GM18498 (cell line): ENCODE measurements at regions not wholly inside any gene's neighbourhood (a gene's known extent, or its start where the extent isn't known, plus 50 kb on each side); places are given as distances from the start of the nearest gene placed in this dataset.

Source experiments
- ATAC-seq: cut with Tn5 transposase; IDR thresholded peaks from one replicate; pipeline ENCODE4 v1.9.1; 2021; ENCODE audit warnings: mild to moderate bottlenecking, moderate library complexity; ENCODE audit not compliant: unreplicated experiment

- ATAC-seq = no peak
Measured at GRCh38 chr7:10798044-10798443, 175.6 kb upstream of the PHF14 start.

- no peak for ATAC-seq
Measured at GRCh38 chr7:10799475-10799874, 174.2 kb upstream of the PHF14 start.

- ATAC-seq = no peak
Measured at GRCh38 chr7:10802011-10802410, 171.7 kb upstream of the PHF14 start.

DNA sequence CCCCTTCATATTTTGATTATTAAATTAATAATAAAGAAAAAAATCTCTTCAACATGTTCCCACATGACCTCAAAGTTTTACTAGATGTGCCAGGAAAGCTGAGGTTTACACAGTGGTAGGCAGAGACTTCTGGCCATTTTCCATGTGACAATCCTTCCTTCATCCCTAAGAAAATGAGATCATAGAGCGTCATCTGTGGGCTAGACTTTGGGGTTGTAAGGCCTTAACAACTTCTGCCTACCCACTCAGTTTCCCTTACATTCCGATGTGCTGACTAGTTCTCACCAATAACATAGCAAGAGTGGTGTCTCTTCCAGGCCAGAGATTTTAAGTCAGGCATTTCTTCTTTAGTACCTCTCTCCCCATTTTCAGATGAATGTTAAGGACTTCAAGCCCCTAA lies 171.1 kb upstream of the PHF14 start:
- ATAC-seq = no peak

DNA sequence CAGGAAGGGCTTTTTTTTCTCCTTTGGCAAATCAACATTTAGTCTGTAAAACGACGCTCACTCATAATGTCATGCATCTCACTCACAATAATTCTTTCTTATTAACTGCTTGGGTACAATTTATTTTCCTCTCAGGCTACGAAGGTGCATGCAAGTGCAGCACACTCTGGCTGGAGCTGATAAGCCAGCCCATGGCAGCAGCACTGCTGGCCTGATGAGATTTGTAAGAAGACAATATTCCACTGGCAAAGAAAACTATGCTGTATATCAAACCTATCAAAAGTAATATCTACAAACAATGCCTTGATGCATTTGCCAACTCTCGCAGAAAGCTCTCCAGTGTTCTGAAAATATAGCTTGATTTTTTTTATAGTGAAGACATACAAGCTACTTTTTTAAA lies 170.0 kb upstream of the PHF14 start:
- ATAC-seq = no peak

GRCh38 chr7:10804770-10805169 lies 168.9 kb upstream of the PHF14 start:
- no peak for ATAC-seq

DNA sequence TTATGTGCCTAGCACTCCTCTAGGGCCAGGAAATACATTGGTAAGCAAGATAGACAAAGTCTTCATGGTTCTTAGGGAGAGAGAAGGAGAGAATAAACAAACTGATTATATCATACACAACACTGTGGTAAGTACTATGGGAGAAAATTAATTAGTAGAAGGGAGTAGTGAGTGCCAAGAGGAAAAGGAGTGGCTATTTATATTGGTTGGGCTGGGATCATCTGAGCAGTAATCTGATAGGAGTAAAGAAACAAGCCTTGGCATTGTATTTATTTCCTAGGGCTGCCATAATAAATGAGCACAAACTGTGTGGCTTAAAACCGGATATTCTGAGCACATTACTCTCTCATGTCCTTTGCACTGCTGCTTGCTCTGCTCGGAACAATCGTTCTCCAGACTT lies 158.1 kb upstream of the PHF14 start:
- ATAC-seq = no peak

DNA sequence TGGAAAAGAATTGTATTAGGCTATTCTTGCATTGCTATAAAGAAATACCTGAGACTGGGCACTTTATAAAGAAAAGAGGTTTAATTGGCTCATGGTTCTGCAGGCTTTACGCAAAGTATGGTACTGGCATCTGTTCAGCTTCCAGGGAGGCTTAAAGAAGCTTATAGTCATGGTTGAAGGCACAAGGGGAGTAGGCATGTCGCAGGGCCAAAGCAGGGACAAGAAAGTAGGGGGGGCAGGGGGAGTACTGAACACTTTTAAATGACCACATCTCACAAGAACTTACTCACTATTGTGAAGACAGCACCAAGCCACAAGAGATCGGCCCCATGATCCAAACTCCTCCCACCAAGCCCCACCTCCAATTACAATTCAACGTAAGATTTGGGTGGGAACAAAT lies 152.5 kb upstream of the PHF14 start:
- ATAC-seq = no peak

DNA sequence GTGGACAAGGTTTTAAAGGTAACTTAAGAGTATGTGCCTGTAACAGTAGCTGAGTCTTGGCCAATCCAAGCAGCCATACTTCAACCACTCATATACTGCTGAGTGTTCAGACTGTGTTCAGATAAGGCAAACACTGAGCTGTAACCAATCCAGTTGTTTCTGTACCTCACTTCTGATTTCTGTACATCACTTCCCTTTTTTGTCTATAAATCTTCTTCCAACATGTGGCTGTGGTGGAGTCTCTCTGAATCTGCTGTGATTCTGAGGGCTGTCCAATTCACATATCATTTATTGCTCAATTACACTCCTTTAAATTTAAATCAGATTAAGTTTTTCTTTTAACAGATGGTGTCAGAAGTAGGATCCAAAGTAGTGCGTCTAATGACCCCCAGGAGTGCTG lies 149.5 kb upstream of the PHF14 start:
- ATAC-seq = no peak

DNA sequence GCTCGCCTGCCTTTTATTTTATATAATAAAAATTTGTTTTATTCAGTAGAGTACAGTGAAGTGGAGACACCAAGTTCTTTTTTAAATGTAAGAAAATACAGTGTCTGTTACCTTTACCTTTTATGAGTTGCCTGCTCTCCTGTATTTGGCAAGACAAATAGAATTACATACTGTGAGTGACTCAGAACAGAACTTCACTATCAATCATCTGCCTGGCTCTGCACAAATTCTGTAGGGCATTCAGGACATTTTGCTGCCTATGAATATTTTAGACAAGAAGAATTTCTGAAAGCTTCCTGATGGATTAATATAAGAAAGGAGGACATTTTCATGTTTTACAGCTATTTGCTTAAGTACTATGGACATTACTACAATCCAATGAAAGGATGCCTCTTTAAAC lies 135.4 kb upstream of the PHF14 start:
- no peak for ATAC-seq

DNA sequence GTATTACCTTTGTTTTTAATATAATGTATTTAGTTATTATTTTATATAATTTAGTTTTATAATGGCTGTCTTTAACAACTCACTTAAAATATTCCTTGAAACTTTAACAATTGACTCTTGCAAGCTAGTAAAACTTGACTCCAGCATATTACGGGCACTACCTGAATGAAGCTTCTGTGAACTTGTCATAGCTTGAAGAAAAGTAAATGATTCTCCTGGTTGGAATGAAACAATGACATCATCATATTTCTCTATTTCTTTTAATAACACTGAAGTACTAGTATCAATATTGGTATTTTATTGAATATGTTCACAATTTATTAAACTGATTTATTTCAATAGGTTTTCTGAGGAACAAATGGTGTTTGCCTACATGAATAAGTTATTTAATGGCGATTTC lies 128.4 kb upstream of the PHF14 start:
- ATAC-seq = no peak

DNA sequence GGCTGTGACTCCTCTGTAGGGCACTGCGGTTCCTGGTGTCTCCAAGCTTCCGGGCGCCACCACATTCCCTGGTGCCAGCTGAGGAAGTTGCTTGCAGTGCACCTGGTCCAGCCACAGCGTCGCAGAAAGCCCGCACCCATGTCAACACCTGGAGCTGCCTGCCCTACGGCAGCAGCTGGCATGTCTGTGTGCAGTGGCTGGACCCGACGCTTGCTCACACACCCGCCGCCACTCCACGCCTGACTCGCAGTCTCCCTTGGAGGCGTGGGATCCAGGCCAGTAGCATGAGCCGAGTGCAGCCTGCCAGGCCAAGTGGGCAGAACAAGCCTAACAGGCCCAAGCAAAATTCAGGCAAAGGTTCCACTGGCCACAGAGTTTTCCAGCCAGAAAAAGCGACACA lies 118.1 kb upstream of the PHF14 start:
- no peak for ATAC-seq

DNA sequence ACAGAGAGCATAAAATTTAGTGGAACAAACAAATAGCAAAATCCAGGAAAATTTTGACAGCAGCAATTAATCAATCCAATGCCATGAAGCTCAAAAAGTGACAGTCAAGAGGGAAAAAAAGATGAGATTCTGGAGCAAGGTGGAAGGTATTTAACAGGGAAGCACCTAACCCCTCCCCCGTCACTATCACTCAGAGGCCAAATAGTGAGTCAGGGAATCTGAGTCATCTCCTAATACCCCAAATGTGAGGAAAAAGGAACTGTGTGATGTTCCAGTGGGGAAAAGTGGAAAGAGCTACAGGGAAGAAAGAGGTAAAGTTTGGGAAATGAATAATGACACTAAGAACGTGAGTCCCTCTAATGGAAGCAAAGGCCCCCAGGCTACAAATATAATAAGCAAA lies 113.2 kb upstream of the PHF14 start:
- ATAC-seq = no peak

DNA sequence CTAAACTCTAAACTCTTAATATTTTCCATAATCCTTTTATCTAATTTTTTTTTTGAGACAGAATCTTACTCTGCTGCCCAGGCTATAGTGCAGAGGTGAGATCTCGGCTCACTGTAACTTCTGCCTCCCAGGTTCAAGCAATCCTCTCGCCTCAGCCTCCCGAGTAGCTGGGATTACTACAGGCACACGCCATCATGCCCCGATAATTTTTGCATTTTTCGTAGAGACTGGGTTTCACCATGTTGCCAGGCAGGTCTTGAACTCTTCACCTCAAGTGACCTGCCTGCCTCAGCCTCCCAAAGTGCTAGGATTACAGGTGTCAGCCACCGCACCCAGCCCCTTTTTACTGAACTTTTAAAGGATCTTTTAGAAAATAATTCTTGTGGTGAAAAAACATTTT lies 110.2 kb upstream of the PHF14 start:
- ATAC-seq = no peak

DNA sequence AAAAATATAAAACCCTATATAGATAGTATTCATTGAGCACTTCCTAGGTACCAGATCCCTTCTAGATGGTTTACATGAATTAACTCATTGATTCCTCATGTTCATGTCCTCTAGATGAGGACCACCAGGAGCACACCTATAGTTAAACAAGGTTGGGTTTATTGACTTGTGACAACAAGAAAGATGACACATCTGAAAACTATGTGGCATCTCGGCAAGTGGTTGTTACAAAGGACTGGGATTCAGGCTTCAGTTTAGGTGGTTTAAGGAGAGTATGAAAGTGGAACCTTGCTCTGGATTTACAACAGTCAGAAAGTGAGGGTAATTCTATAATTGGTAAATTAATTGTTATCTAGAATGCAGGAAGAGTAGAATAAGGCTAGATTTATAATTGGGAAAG lies 99.0 kb upstream of the PHF14 start:
- ATAC-seq = no peak

- no peak for ATAC-seq
Measured at GRCh38 chr7:10875080-10875479, 98.6 kb upstream of the PHF14 start.

GRCh38 chr7:10888861-10889260 lies 84.8 kb upstream of the PHF14 start:
- ATAC-seq = peak; percentile 38

GRCh38 chr7:10889266-10889898 lies 84.3 kb upstream of the PHF14 start:
- peak; percentile 97 for ATAC-seq

- no peak for ATAC-seq
Measured at GRCh38 chr7:10908600-10908999, 65.1 kb upstream of the PHF14 start.

- ATAC-seq = no peak
Measured at GRCh38 chr7:10910447-10910846, 63.2 kb upstream of the PHF14 start.

GRCh38 chr7:10912077-10912476 lies 61.6 kb upstream of the PHF14 start:
- no peak for ATAC-seq

DNA sequence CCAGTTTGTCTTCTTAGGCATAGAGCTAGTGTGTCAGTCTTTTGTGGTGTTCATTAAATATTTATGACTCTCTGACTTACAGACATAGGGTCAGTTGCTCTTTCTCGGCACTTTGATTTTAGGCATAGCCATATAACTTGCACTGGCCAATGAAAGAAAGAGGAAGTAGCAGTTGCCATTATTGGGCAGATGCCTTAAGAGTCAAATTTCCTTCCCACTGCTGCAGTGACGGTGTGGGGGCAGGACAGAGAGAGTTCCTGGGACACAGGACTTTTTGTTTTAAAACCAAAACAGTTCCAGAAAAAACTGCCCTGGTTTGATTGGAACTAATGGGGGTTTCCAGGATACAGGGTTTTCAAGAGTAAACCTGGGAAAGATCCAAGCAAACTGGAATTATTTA lies 60.2 kb upstream of the PHF14 start:
- ATAC-seq = no peak

DNA sequence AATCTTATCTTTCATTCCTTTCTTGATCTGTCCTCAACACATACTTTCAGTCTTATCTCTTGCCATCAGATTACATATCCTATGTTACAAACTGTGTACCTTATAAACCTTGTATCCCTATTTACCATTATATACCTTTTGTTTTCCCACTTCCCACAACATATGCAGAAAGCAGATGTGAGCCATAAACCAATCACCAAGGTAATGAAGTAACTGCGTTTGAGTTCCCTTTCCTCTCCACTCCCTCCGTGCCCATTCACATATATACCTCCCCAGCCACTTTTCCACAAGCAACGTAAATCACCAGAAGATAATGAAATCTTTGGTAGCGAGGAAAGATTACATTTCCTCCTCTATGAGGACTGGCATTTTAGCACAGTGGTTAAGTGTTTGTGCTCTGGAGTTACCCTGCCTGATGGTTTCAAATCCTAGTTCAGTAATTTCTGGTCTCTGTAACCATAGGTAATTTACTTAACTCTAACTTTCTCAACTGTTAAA lies 55.5 kb upstream of the PHF14 start:
- ATAC-seq = no peak
